ENCODE measurements at regions not wholly inside any gene's neighbourhood (a gene's known extent, or its start where the extent isn't known, plus 50 kb on each side); places are given as distances from the start of the nearest gene placed in this dataset.

- DNase-seq (no peak), ATAC-seq (no peak)
- Mint-ChIP-seq H3K4me1 (no peaks in the 10 kb centered on the region), H3K27ac (no peak overlapping the region), H3K36me3 (no peaks in the 10 kb centered on the region), H3K27me3 (no peaks in the 10 kb centered on the region), H3K9me3 (peaks cover 0 to 7% (median 3%) of the 10 kb centered on the region in 11 donors), H3K4me3 (no peak overlapping the region)
- CTCF ChIA-PET: no interaction called here
- intact Hi-C loops (cut with micrococcal nuclease): no loop called here
- H3K36me3 ChIP-seq (ENCODE audit: control insufficient read depth in 2 of 3, insufficient read depth in 3 of 3, low read length in 3 of 3): no peaks in the 10 kb centered on the region
- POLR2A ChIA-PET: no interaction called here
- no peaks in the 10 kb centered on the region for H3K9me3 ChIP-seq (ENCODE audit: control insufficient read depth in 2 of 3, low read length in 3 of 3)
- no peak overlapping the region for H3K27ac ChIP-seq (ENCODE audit: low read depth, low read length)
- no peak overlapping the region for H3K4me3 ChIP-seq (ENCODE audit: low read length)
- H3K27me3 ChIP-seq (ENCODE audit: control insufficient read depth in 2 of 2, insufficient read depth in 2 of 2, low read length in 2 of 2): no peaks in the 10 kb centered on the region
- no peaks in the 10 kb centered on the region for H3K4me1 ChIP-seq (ENCODE audit: control insufficient read depth in 2 of 2, insufficient read depth in 2 of 2, low read length in 2 of 2)
Observed at GRCh38 chr1:190608282-190608681, 130.6 kb upstream of the BRINP3 start.

- Histone ChIP-seq H3K9me3 (ENCODE audit: control insufficient read depth in 2 of 3, low read length in 3 of 3) (no peaks in the 10 kb centered on the region), H3K4me1 (ENCODE audit: control insufficient read depth in 2 of 2, insufficient read depth in 2 of 2, low read length in 2 of 2) (no peaks in the 10 kb centered on the region), H3K36me3 (ENCODE audit: control insufficient read depth in 2 of 3, insufficient read depth in 3 of 3, low read length in 3 of 3) (no peaks in the 10 kb centered on the region), H3K4me3 (ENCODE audit: low read length) (no peak overlapping the region), H3K27ac (ENCODE audit: low read depth, low read length) (no peak overlapping the region), H3K27me3 (ENCODE audit: control insufficient read depth in 2 of 2, insufficient read depth in 2 of 2, low read length in 2 of 2) (no peaks in the 10 kb centered on the region)
- no peak overlapping the region for H3K27ac Mint-ChIP-seq
- ChIA-PET POLR2A (no interaction called here), CTCF (no interaction called here)
- DNase-seq (no peak), ATAC-seq (no peak)
- no peaks in the 10 kb centered on the region for H3K27me3 Mint-ChIP-seq
- no peaks in the 10 kb centered on the region for H3K4me1 Mint-ChIP-seq
- peaks cover 0 to 18% (median 5%) of the 10 kb centered on the region in 11 donors for H3K9me3 Mint-ChIP-seq
- no peaks in the 10 kb centered on the region for H3K36me3 Mint-ChIP-seq
- intact Hi-C loops (cut with micrococcal nuclease): no loop called here
- H3K4me3 Mint-ChIP-seq: no peak overlapping the region
Observed at GRCh38 chr1:190615818-190616217, 138.2 kb upstream of the BRINP3 start.

GRCh38 chr1:190616235-190616634 lies 138.6 kb upstream of the BRINP3 start:
- H3K36me3 Mint-ChIP-seq: no peaks in the 10 kb centered on the region
- intact Hi-C loops (cut with micrococcal nuclease): no loop called here
- no peaks in the 10 kb centered on the region for H3K9me3 ChIP-seq (ENCODE audit: control insufficient read depth in 2 of 3, low read length in 3 of 3)
- ChIA-PET POLR2A (no interaction called here), CTCF (no interaction called here)
- no peaks in the 10 kb centered on the region for H3K27me3 Mint-ChIP-seq
- ATAC-seq: no peak
- no peak for DNase-seq
- no peak overlapping the region for H3K27ac ChIP-seq (ENCODE audit: low read depth, low read length)
- no peaks in the 10 kb centered on the region for H3K4me1 ChIP-seq (ENCODE audit: control insufficient read depth in 2 of 2, insufficient read depth in 2 of 2, low read length in 2 of 2)
- no peak overlapping the region for H3K4me3 ChIP-seq (ENCODE audit: low read length)
- no peaks in the 10 kb centered on the region for H3K36me3 ChIP-seq (ENCODE audit: control insufficient read depth in 2 of 3, insufficient read depth in 3 of 3, low read length in 3 of 3)
- H3K4me3 Mint-ChIP-seq: no peak overlapping the region
- no peak overlapping the region for H3K27ac Mint-ChIP-seq
- no peaks in the 10 kb centered on the region for H3K27me3 ChIP-seq (ENCODE audit: control insufficient read depth in 2 of 2, insufficient read depth in 2 of 2, low read length in 2 of 2)
- no peaks in the 10 kb centered on the region for H3K4me1 Mint-ChIP-seq
- H3K9me3 Mint-ChIP-seq: peaks cover 0 to 18% (median 5%) of the 10 kb centered on the region in 11 donors

GRCh38 chr1:190619724-190620123 lies 142.1 kb upstream of the BRINP3 start:
- H3K9me3 ChIP-seq (ENCODE audit: control insufficient read depth in 2 of 3, low read length in 3 of 3): no peaks in the 10 kb centered on the region
- no peaks in the 10 kb centered on the region for H3K27me3 ChIP-seq (ENCODE audit: control insufficient read depth in 2 of 2, insufficient read depth in 2 of 2, low read length in 2 of 2)
- Mint-ChIP-seq H3K36me3 (no peaks in the 10 kb centered on the region), H3K4me3 (no peak overlapping the region), H3K4me1 (no peaks in the 10 kb centered on the region), H3K27ac (no peak overlapping the region), H3K27me3 (no peaks in the 10 kb centered on the region), H3K9me3 (peaks cover 0 to 18% (median 6%) of the 10 kb centered on the region in 11 donors)
- no peaks in the 10 kb centered on the region for H3K36me3 ChIP-seq (ENCODE audit: control insufficient read depth in 2 of 3, insufficient read depth in 3 of 3, low read length in 3 of 3)
- H3K4me3 ChIP-seq (ENCODE audit: low read length): no peak overlapping the region
- no peaks in the 10 kb centered on the region for H3K4me1 ChIP-seq (ENCODE audit: control insufficient read depth in 2 of 2, insufficient read depth in 2 of 2, low read length in 2 of 2)
- CTCF ChIA-PET: no interaction called here
- ATAC-seq: no peak
- H3K27ac ChIP-seq (ENCODE audit: low read depth, low read length): no peak overlapping the region
- intact Hi-C loops (cut with micrococcal nuclease): no loop called here
- no peak for DNase-seq
- POLR2A ChIA-PET: no interaction called here

- H3K27me3 Mint-ChIP-seq: no peaks in the 10 kb centered on the region
- ChIA-PET CTCF (no interaction called here), POLR2A (no interaction called here)
- ATAC-seq: no peak
- H3K9me3 Mint-ChIP-seq: peaks cover 0 to 23% (median 6%) of the 10 kb centered on the region in 11 donors
- H3K27ac Mint-ChIP-seq: no peak overlapping the region
- no peaks in the 10 kb centered on the region for H3K4me1 ChIP-seq (ENCODE audit: control insufficient read depth in 2 of 2, insufficient read depth in 2 of 2, low read length in 2 of 2)
- intact Hi-C loops (cut with micrococcal nuclease): no loop called here
- H3K36me3 Mint-ChIP-seq: no peaks in the 10 kb centered on the region
- H3K4me3 ChIP-seq (ENCODE audit: low read length): no peak overlapping the region
- DNase-seq: no peak
- no peak overlapping the region for H3K4me3 Mint-ChIP-seq
- no peaks in the 10 kb centered on the region for H3K36me3 ChIP-seq (ENCODE audit: control insufficient read depth in 2 of 3, insufficient read depth in 3 of 3, low read length in 3 of 3)
- H3K27ac ChIP-seq (ENCODE audit: low read depth, low read length): no peak overlapping the region
- no peaks in the 10 kb centered on the region for H3K4me1 Mint-ChIP-seq
- no peaks in the 10 kb centered on the region for H3K27me3 ChIP-seq (ENCODE audit: control insufficient read depth in 2 of 2, insufficient read depth in 2 of 2, low read length in 2 of 2)
- H3K9me3 ChIP-seq (ENCODE audit: control insufficient read depth in 2 of 3, low read length in 3 of 3): no peaks in the 10 kb centered on the region
Observed at GRCh38 chr1:190633488-190633887, 155.8 kb upstream of the BRINP3 start.

- intact Hi-C loops (cut with micrococcal nuclease): no loop called here
- peaks cover 0 to 23% (median 6%) of the 10 kb centered on the region in 11 donors for H3K9me3 Mint-ChIP-seq
- no peak for ATAC-seq
- no peaks in the 10 kb centered on the region for H3K27me3 ChIP-seq (ENCODE audit: control insufficient read depth in 2 of 2, insufficient read depth in 2 of 2, low read length in 2 of 2)
- H3K27ac Mint-ChIP-seq: no peak overlapping the region
- H3K9me3 ChIP-seq (ENCODE audit: control insufficient read depth in 2 of 3, low read length in 3 of 3): no peaks in the 10 kb centered on the region
- no peak overlapping the region for H3K4me3 ChIP-seq (ENCODE audit: low read length)
- no peaks in the 10 kb centered on the region for H3K4me1 ChIP-seq (ENCODE audit: control insufficient read depth in 2 of 2, insufficient read depth in 2 of 2, low read length in 2 of 2)
- H3K27ac ChIP-seq (ENCODE audit: low read depth, low read length): no peak overlapping the region
- H3K4me3 Mint-ChIP-seq: no peak overlapping the region
- CTCF ChIA-PET: no interaction called here
- H3K36me3 ChIP-seq (ENCODE audit: control insufficient read depth in 2 of 3, insufficient read depth in 3 of 3, low read length in 3 of 3): no peaks in the 10 kb centered on the region
- POLR2A ChIA-PET: no interaction called here
- no peaks in the 10 kb centered on the region for H3K4me1 Mint-ChIP-seq
- no peaks in the 10 kb centered on the region for H3K36me3 Mint-ChIP-seq
- no peaks in the 10 kb centered on the region for H3K27me3 Mint-ChIP-seq
- no peak for DNase-seq
Observed at GRCh38 chr1:190634134-190634533, 156.5 kb upstream of the BRINP3 start.

DNA sequence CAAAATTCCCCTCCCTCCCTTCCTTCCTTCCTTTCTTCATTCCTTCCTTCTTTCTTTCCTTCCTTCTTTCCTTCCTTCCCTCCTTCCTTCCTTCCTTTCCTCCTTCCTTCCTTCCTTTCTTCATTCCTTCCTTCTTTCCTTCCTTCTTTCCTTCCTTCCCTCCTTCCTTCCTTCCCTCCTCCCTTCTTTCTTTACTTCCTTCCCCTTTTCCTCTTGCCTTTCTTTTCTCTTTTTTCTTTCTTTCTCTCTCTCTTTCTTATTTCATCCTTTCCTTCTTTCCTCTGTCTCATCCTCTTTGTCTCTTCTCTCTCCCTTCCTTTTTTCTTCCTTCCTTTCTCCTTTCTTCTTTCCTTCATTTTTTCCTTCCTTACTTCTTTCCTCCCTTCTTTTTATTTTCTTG lies 171.9 kb upstream of the BRINP3 start:
- Histone ChIP-seq H3K27ac (ENCODE audit: low read depth, low read length) (no peak overlapping the region), H3K27me3 (ENCODE audit: control insufficient read depth in 2 of 2, insufficient read depth in 2 of 2, low read length in 2 of 2) (no peaks in the 10 kb centered on the region), H3K4me3 (ENCODE audit: low read length) (no peak overlapping the region), H3K9me3 (ENCODE audit: control insufficient read depth in 2 of 3, low read length in 3 of 3) (no peaks in the 10 kb centered on the region), H3K36me3 (ENCODE audit: control insufficient read depth in 2 of 3, insufficient read depth in 3 of 3, low read length in 3 of 3) (no peaks in the 10 kb centered on the region), H3K4me1 (ENCODE audit: control insufficient read depth in 2 of 2, insufficient read depth in 2 of 2, low read length in 2 of 2) (no peaks in the 10 kb centered on the region)
- intact Hi-C loops (cut with micrococcal nuclease): no loop called here
- DNase-seq: no peak
- no peaks in the 10 kb centered on the region for H3K27me3 Mint-ChIP-seq
- H3K4me1 Mint-ChIP-seq: no peaks in the 10 kb centered on the region
- H3K9me3 Mint-ChIP-seq: peaks cover 0 to 30% (median 5%) of the 10 kb centered on the region in 11 donors
- CTCF ChIA-PET: no interaction called here
- H3K4me3 Mint-ChIP-seq: no peak overlapping the region
- no peak for ATAC-seq
- POLR2A ChIA-PET: no interaction called here
- H3K36me3 Mint-ChIP-seq: no peaks in the 10 kb centered on the region
- H3K27ac Mint-ChIP-seq: no peak overlapping the region

Measured in naive thymus-derived CD4-positive, alpha-beta T cell (primary cell).